Nephron progenitor cell (in vitro differentiated cells): ENCODE measurements at regions not wholly inside any gene's neighbourhood (a gene's known extent, or its start where the extent isn't known, plus 50 kb on each side); places are given as distances from the start of the nearest gene placed in this dataset.

Source experiments
- DNase-seq: peaks from one replicate; pipeline ENCODE4 v3.0.0; 2021
- H3K27ac Mint-ChIP-seq: 2 replicates; pipeline ENCODE4 v1.8.0; 2021; ENCODE audit warnings: mild to moderate bottlenecking, moderate library complexity, mixed read lengths
- H3K27me3 Mint-ChIP-seq: 2 replicates; pipeline ENCODE4 v1.8.0; 2021; ENCODE audit warnings: mild to moderate bottlenecking, low read depth, mixed read lengths; ENCODE audit not compliant: poor library complexity
- H3K36me3 Mint-ChIP-seq: 2 replicates; pipeline ENCODE4 v1.8.0; 2021; ENCODE audit warnings: low read depth, mixed read lengths
- H3K4me1 Mint-ChIP-seq: 2 replicates; pipeline ENCODE4 v1.8.0; 2021; ENCODE audit warnings: mixed read lengths
- H3K4me3 Mint-ChIP-seq: 2 replicates; pipeline ENCODE4 v1.8.0; 2021; ENCODE audit warnings: mild to moderate bottlenecking, moderate library complexity, mixed read lengths
- H3K9me3 Mint-ChIP-seq: 2 replicates; pipeline ENCODE4 v1.8.0; 2021; ENCODE audit warnings: mild to moderate bottlenecking, moderate library complexity, mixed read lengths
- CTCF ChIP-seq: fragments of 200-600 bp; sonication (generic); IDR thresholded peaks from 2 replicates; pipeline ENCODE4 v1.5.0; 2021; ENCODE audit warnings: antibody characterized with exemption

GRCh38 chr11:134529212-134530096 is 117.4 kb upstream of the B3GAT1 start:
- H3K27me3 Mint-ChIP-seq = peaks cover 24% of the 10 kb centered on the region
- H3K27ac Mint-ChIP-seq = no peak overlapping the region
- TF ChIP-seq CTCF = no peak
- H3K4me1 Mint-ChIP-seq = peaks cover 39% of the 10 kb centered on the region
- DNase-seq = no peak
- no peaks in the 10 kb centered on the region for H3K9me3 Mint-ChIP-seq
- no peak overlapping the region for H3K4me3 Mint-ChIP-seq
- H3K36me3 Mint-ChIP-seq = no peaks in the 10 kb centered on the region

GRCh38 chr11:134528453-134528852 is 116.4 kb upstream of the B3GAT1 start:
- Mint-ChIP-seq H3K9me3 (no peaks in the 10 kb centered on the region), H3K4me1 (peaks cover 41% of the 10 kb centered on the region), H3K27ac (no peak overlapping the region), H3K4me3 (no peak overlapping the region), H3K36me3 (no peaks in the 10 kb centered on the region), H3K27me3 (peaks cover 20% of the 10 kb centered on the region)
- no peak for DNase-seq
- no peak for TF ChIP-seq CTCF

- H3K27me3 Mint-ChIP-seq = peaks cover 19% of the 10 kb centered on the region
- no peak for DNase-seq
- no peaks in the 10 kb centered on the region for H3K9me3 Mint-ChIP-seq
- H3K36me3 Mint-ChIP-seq = no peaks in the 10 kb centered on the region
- H3K4me3 Mint-ChIP-seq = no peak overlapping the region
- no peak for TF ChIP-seq CTCF
- H3K4me1 Mint-ChIP-seq = peaks cover 46% of the 10 kb centered on the region
- no peak overlapping the region for H3K27ac Mint-ChIP-seq
These were observed 115.6 kb upstream of the B3GAT1 start for GRCh38 chr11:134527382-134528243.

GRCh38 chr11:134524896-134525845 is 113.1 kb upstream of the B3GAT1 start:
- no peak overlapping the region for H3K4me3 Mint-ChIP-seq
- peak overlapping the region; percentile 33 for H3K27ac Mint-ChIP-seq
- DNase-seq = no peak
- H3K27me3 Mint-ChIP-seq = peaks cover 18% of the 10 kb centered on the region
- peaks cover 38% of the 10 kb centered on the region for H3K4me1 Mint-ChIP-seq
- no peaks in the 10 kb centered on the region for H3K36me3 Mint-ChIP-seq
- TF ChIP-seq CTCF = no peak
- H3K9me3 Mint-ChIP-seq = no peaks in the 10 kb centered on the region

GRCh38 chr11:134524201-134524600 is 112.2 kb upstream of the B3GAT1 start:
- H3K4me1 Mint-ChIP-seq = peaks cover 42% of the 10 kb centered on the region
- no peak overlapping the region for H3K27ac Mint-ChIP-seq
- TF ChIP-seq CTCF = no peak

More at GRCh38 chr11:134524201-134524600, 112.2 kb upstream of the B3GAT1 start:
- DNase-seq = no peak
- Mint-ChIP-seq H3K9me3 (no peaks in the 10 kb centered on the region), H3K36me3 (no peaks in the 10 kb centered on the region), H3K4me3 (no peak overlapping the region), H3K27me3 (peaks cover 18% of the 10 kb centered on the region)
